C4-2B (cell line): ENCODE measurements at regions not wholly inside any gene's neighbourhood (a gene's known extent, or its start where the extent isn't known, plus 50 kb on each side); places are given as distances from the start of the nearest gene placed in this dataset.

Source experiments
- H3K27ac ChIP-seq: fragments of 450-650 bp; 2 replicates; pipeline ENCODE4 v1.5.1; 2017
- ZFX ChIP-seq: fragments of 450-650 bp; IDR thresholded peaks from 2 replicates; pipeline ENCODE4 v1.6.1; 2017
- TF ChIP-seq, protein P1 (sequence below): fragments of 450-650 bp; conservative IDR thresholded peaks from 2 replicates; pipeline ENCODE4 v1.5.1; 2017; ENCODE audit warnings: mild to moderate bottlenecking

DNA sequence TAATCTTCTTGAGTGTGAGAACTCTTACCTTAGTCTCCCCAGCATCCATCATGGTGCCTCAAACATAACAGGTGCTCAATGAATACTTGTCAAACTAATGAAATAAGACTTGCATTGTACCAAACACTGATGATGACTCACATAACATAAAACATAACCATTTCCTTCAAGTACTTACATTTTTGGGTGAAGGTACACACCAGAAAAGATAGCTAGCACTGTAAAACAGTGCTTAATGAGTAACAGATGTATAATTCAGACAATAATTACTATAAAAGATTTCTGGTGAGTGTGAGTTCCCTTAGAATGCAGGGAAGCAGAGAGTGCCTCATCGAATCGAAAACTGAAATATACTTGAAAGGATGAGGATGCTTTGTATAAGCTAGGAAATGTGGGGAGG lies 70.1 kb upstream of the HCCS start:
- TF ChIP-seq, protein P1, sequence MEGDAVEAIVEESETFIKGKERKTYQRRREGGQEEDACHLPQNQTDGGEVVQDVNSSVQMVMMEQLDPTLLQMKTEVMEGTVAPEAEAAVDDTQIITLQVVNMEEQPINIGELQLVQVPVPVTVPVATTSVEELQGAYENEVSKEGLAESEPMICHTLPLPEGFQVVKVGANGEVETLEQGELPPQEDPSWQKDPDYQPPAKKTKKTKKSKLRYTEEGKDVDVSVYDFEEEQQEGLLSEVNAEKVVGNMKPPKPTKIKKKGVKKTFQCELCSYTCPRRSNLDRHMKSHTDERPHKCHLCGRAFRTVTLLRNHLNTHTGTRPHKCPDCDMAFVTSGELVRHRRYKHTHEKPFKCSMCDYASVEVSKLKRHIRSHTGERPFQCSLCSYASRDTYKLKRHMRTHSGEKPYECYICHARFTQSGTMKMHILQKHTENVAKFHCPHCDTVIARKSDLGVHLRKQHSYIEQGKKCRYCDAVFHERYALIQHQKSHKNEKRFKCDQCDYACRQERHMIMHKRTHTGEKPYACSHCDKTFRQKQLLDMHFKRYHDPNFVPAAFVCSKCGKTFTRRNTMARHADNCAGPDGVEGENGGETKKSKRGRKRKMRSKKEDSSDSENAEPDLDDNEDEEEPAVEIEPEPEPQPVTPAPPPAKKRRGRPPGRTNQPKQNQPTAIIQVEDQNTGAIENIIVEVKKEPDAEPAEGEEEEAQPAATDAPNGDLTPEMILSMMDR = no peak
- TF ChIP-seq ZFX = no peak
- no peak overlapping the region for H3K27ac ChIP-seq

DNA sequence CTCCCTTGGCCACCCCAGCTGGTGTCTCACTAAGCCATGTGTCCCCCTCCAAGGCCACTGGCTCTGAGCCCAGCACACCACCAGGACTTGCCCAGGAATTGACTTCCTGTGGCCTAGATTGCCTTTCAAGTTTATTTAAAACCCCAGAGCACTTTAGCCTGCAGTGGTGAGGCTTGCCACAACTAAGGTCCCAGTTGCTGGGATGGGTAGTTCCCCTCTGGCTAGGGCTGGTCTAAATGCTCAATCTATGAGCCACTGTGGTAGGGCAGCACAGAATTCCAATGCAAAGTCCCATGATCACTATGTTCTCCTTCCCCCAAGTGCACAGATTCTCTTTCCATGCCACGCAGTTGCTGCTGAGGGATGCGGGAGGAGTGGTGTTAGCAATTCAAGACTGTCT lies 61.1 kb upstream of the HCCS start:
- TF ChIP-seq ZFX = no peak
- TF ChIP-seq, protein P1 = no peak

DNA sequence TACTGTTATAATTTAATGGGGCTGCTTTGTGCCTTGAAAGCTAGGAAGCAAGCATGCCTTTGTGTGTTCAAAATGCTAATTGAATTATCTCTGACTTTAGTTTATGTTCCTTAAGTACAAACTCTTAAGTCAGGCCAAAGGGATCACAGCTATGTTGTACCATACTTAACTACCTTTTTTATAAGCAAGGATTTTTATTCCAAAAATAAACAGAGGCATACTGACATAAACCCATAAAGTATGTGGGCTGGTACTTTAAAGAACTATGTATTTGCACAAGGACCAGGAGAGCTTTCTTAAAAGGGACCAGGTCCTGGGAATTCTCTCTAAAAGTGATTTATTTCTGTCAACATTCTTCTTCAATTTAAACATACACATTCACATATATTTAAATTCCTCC lies 57.8 kb upstream of the HCCS start:
- H3K27ac ChIP-seq = no peak overlapping the region
- TF ChIP-seq ZFX = no peak
- TF ChIP-seq, protein P1 = no peak

More for the DNA sequence above, 61.1 kb upstream of the HCCS start:
- no peak overlapping the region for H3K27ac ChIP-seq

DNA sequence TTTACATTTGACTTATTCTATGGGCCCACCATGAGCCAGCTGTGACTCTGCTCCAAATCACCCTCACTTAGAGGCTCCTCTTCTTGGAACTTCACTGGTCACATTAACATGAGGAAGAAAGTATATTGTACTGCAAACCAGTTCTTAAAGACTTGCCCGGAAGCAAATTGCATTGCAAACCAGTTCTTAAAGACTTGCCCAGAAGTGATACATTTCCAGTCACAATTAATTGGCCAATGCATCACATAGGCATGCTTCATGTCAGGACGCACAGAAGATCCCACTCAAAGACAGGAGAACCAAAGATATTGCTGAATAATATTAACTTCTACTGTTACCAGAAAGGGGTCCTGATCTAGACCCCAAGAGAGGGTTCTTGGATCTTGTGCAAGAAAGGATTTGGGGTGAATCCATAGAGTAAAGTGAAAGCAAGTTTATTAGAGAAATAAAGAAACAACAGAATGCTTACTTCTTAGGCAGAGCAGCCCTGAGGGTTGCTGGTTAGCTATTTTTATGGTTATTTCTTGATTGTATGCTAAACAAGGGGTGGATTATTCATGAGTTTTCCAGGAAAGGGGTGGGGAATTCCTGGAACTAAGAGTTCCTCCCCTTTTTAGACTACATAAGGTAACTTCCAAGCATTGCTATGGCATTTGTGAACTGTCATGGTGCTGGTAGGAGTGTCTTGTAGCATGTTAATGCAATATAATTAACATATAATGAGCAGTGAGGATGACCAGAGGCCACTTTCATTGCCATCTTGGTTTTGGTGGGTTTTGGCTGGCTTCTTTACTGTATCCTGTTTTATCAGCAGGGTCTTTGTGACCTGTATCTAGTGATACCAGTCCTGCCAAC lies 54.6 kb upstream of the HCCS start:
- TF ChIP-seq, protein P1 = no peak

DNA sequence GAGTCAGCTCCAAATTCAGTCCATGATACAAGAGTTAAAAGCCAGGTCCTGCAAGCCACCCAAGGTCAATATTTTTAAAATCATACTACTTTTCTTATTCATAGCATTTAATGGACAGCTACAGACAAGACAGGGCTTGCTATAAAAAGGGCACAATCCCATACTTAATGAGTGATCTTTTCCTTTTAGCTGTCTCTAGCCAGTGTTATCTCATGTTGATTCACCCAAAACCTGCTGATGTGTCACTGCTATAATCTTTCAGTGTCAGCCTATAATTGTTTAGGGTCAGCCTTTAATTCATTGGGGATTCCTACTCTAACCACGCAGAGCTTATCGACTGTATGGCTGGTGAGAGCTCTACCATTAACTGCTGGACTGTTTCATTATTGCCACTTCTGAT lies 51.2 kb upstream of the HCCS start:
- H3K27ac ChIP-seq = no peak overlapping the region
- TF ChIP-seq, protein P1 = no peak
- no peak for TF ChIP-seq ZFX

More for the DNA sequence above, 54.6 kb upstream of the HCCS start:
- no peak overlapping the region for H3K27ac ChIP-seq
